HEK293 (cell line): ENCODE measurements at regions not wholly inside any gene's neighbourhood (a gene's known extent, or its start where the extent isn't known, plus 50 kb on each side); places are given as distances from the start of the nearest gene placed in this dataset.
A peak's percentile ranks its signal among the peaks of the same experiment; 100 is the strongest.

Source experiments
- CTCF ChIA-PET: fragments of 350-600 bp; formaldehyde crosslinking; extraction: SDS; loops from one replicate; lab custom pipeline; 2021; ENCODE audit warnings: antibody characterized with exemption; lab: Yijun Ruan, JAX
- POLR2A ChIA-PET: fragments of 300-600 bp; formaldehyde crosslinking; extraction: SDS; loops from one replicate; lab custom pipeline; 2020; ENCODE audit warnings: antibody characterized with exemption, inconsistent platforms; lab: Yijun Ruan, JAX
- H3K27ac ChIP-seq: fragments of 200-500 bp; sonication (Bioruptor generic); 2 replicates; pipeline ENCODE4 v1.5.1; 2014; ENCODE audit warnings: low read depth, low read length, control low read depth, inconsistent platforms; ENCODE audit errors: extremely low read depth
- H3K36me3 ChIP-seq, 2 experiments: fragments of 200-500 bp in 1 of 2; sonication (Bioruptor generic) in 1 of 2; 1 replicate in 1 of 2; 2 replicates in 1 of 2; pipeline ENCODE4 v1.5.1; 2014 to 2017; ENCODE audit warnings: inconsistent platforms in 2 of 2, low read length in 2 of 2; ENCODE audit not compliant: control insufficient read depth in 2 of 2, insufficient read depth in 1 of 2
- H3K4me1 ChIP-seq: fragments of 200-500 bp; sonication (Bioruptor generic); 2 replicates; pipeline ENCODE4 v1.5.1; 2014; ENCODE audit warnings: mild to moderate bottlenecking, low read length, inconsistent platforms; ENCODE audit not compliant: control insufficient read depth, insufficient read depth
- H3K4me3 ChIP-seq: 2 replicates; pipeline ENCODE4 v1.5.1; 2011; ENCODE audit warnings: low read depth, mild to moderate bottlenecking, control low read depth, low read length, moderate library complexity
- H3K9me3 ChIP-seq: fragments of 200-500 bp; sonication (Bioruptor generic); 2 replicates; pipeline ENCODE4 v1.5.1; 2014; ENCODE audit warnings: low read depth, low read length, inconsistent platforms; ENCODE audit not compliant: control insufficient read depth, insufficient read depth
- BCL11B ChIP-seq: fragments of 450-650 bp; formaldehyde crosslinking; IDR thresholded peaks from 2 replicates; pipeline ENCODE4 v1.5.1; 2016; ENCODE audit warnings: low read depth, missing biosample characterization, missing genetic modification characterization
- FEZF1 ChIP-seq: fragments of 450-650 bp; formaldehyde crosslinking; IDR thresholded peaks from 2 replicates; pipeline ENCODE4 v1.5.1; 2016; ENCODE audit warnings: missing biosample characterization, missing genetic modification characterization
- HOXC10 ChIP-seq: sonication (generic); formaldehyde crosslinking; IDR thresholded peaks from 2 replicates; pipeline ENCODE4 v1.8.1; 2023; ENCODE audit warnings: mild to moderate bottlenecking, missing genetic modification reagents
- INSM2 ChIP-seq: fragments of 450-650 bp; formaldehyde crosslinking; IDR thresholded peaks from 2 replicates; pipeline ENCODE4 v1.5.1; 2016; ENCODE audit warnings: missing biosample characterization, missing genetic modification characterization
- KLF8 ChIP-seq: fragments of 450-650 bp; formaldehyde crosslinking; IDR thresholded peaks from 2 replicates; pipeline ENCODE4 v1.5.1; 2016; ENCODE audit warnings: missing biosample characterization, missing genetic modification characterization
- PRDM1 ChIP-seq: fragments of 450-650 bp; formaldehyde crosslinking; IDR thresholded peaks from 2 replicates; pipeline ENCODE4; 2016; ENCODE audit warnings: missing biosample characterization, missing genetic modification characterization
- PRDM6 ChIP-seq: fragments of 450-650 bp; formaldehyde crosslinking; IDR thresholded peaks from 2 replicates; pipeline ENCODE4 v1.5.1; 2017; ENCODE audit warnings: missing biosample characterization, missing genetic modification characterization
- SETDB1 ChIP-seq: IDR thresholded peaks from one replicate; pipeline ENCODE4 v1.6.1; 2017; ENCODE audit warnings: mild to moderate bottlenecking, low read length, moderate library complexity, mixed read lengths; ENCODE audit not compliant: insufficient read length
- TRIM28 ChIP-seq: IDR thresholded peaks from 2 replicates; pipeline ENCODE4 v1.6.1; 2011; ENCODE audit warnings: low read length, control low read depth, borderline replicate concordance
- WT1 ChIP-seq: fragments of 450-650 bp; formaldehyde crosslinking; IDR thresholded peaks from 2 replicates; pipeline ENCODE4 v1.5.1; 2016; ENCODE audit warnings: missing biosample characterization, missing genetic modification characterization
- ZFP41 ChIP-seq: fragments of 450-650 bp; formaldehyde crosslinking; IDR thresholded peaks from 2 replicates; pipeline ENCODE4 v1.5.1; 2016; ENCODE audit warnings: missing biosample characterization, missing genetic modification characterization, borderline replicate concordance
- ZNF239 ChIP-seq: fragments of 450-650 bp; formaldehyde crosslinking; IDR thresholded peaks from 2 replicates; pipeline ENCODE4 v1.5.1; 2016; ENCODE audit warnings: missing biosample characterization, missing genetic modification characterization
- ZNF24 ChIP-seq: fragments of 450-650 bp; formaldehyde crosslinking; IDR thresholded peaks from 2 replicates; pipeline ENCODE4 v1.5.1; 2016; ENCODE audit warnings: missing biosample characterization, missing genetic modification characterization
- ZNF280D ChIP-seq: fragments of 450-650 bp; formaldehyde crosslinking; IDR thresholded peaks from 2 replicates; pipeline ENCODE4 v1.5.1; 2016; ENCODE audit warnings: missing biosample characterization, missing genetic modification characterization
- ZNF394 ChIP-seq: fragments of 450-650 bp; formaldehyde crosslinking; IDR thresholded peaks from 2 replicates; pipeline ENCODE4 v1.5.1; 2016; ENCODE audit warnings: missing biosample characterization, missing genetic modification characterization, mild to moderate bottlenecking, moderate library complexity, borderline replicate concordance
- ZNF449 ChIP-seq: fragments of 450-650 bp; formaldehyde crosslinking; IDR thresholded peaks from 2 replicates; pipeline ENCODE4 v1.5.1; 2017; ENCODE audit warnings: missing biosample characterization, mild to moderate bottlenecking, missing genetic modification characterization, moderate library complexity
- ZNF48 ChIP-seq: fragments of 450-650 bp; formaldehyde crosslinking; IDR thresholded peaks from 2 replicates; pipeline ENCODE4 v1.5.1; 2016; ENCODE audit warnings: missing biosample characterization, missing genetic modification characterization
- ZNF544 ChIP-seq: fragments of 450-650 bp; formaldehyde crosslinking; IDR thresholded peaks from 2 replicates; pipeline ENCODE4 v1.5.0; 2017; ENCODE audit warnings: missing biosample characterization, missing genetic modification characterization
- ZNF555 ChIP-seq: fragments of 450-650 bp; formaldehyde crosslinking; conservative IDR thresholded peaks from 2 replicates; pipeline ENCODE4 v1.5.1; 2017; ENCODE audit warnings: missing biosample characterization, mild to moderate bottlenecking, missing genetic modification characterization, inconsistent platforms
- ZNF580 ChIP-seq: fragments of 450-650 bp; formaldehyde crosslinking; IDR thresholded peaks from 2 replicates; pipeline ENCODE4 v1.5.1; 2016; ENCODE audit warnings: missing biosample characterization, missing genetic modification characterization
- ZNF626 ChIP-seq: fragments of 450-650 bp; sonication (Bioruptor Pico); formaldehyde crosslinking; IDR thresholded peaks from 2 replicates; pipeline ENCODE4 v1.5.1; 2018; ENCODE audit warnings: missing biosample characterization, missing genetic modification characterization, inconsistent platforms
- ZNF645 ChIP-seq: fragments of 450-650 bp; formaldehyde crosslinking; IDR thresholded peaks from 2 replicates; pipeline ENCODE4; 2016; ENCODE audit warnings: missing biosample characterization, missing genetic modification characterization
- ZNF664 ChIP-seq: fragments of 450-650 bp; formaldehyde crosslinking; IDR thresholded peaks from 2 replicates; pipeline ENCODE4 v1.5.1; 2016; ENCODE audit warnings: missing biosample characterization, missing genetic modification characterization
- ZNF785 ChIP-seq: fragments of 450-650 bp; formaldehyde crosslinking; IDR thresholded peaks from 2 replicates; pipeline ENCODE4 v1.5.1; 2016; ENCODE audit warnings: missing biosample characterization, missing genetic modification characterization
- ZSCAN23 ChIP-seq: fragments of 450-650 bp; formaldehyde crosslinking; IDR thresholded peaks from 2 replicates; pipeline ENCODE4 v1.5.1; 2016; ENCODE audit warnings: missing biosample characterization, missing genetic modification characterization

- TF ChIP-seq ZNF449 (tag by site-specific recombination) (0 out of 2 replicates have a peak, but pooled peaks have one; percentile 15), ZNF48 (tag by site-specific recombination) (no peak), KLF8 (tag by site-specific recombination) (peak; percentile 48), ZNF280D (tag by site-specific recombination) (peak; percentile 87), ZNF239 (tag by site-specific recombination) (no peak; the same call in 1 of the 2 replicates), ZNF394 (peak; percentile 55; the same call in 1 of the 2 replicates), ZFP41 (tag by site-specific recombination) (no peak), ZNF626 (tag by site-specific recombination) (no peak)
These were observed 101.9 kb upstream of the SOD1 start (continued) for GRCh38 chr21:31557421-31558188.

GRCh38 chr21:31556662-31557061 lies 102.8 kb upstream of the SOD1 start:
- POLR2A ChIA-PET = interaction anchor here (1.2 to 1.6 kb wide), 2 partner anchors 65 to 190 kb away, joined by 3 to 4 read pairs; no protein-coding TSS in a partner anchor
- CTCF ChIA-PET = interaction anchor here (0.7 to 3.2 kb wide), 5 partner anchors 9 to 362 kb away, joined by 3 to 25 read pairs (median 3); no protein-coding TSS in a partner anchor

GRCh38 chr21:31555741-31556191 lies 103.7 kb upstream of the SOD1 start:
- Histone ChIP-seq H3K4me3 (no peak overlapping the region), H3K9me3 (no peaks in the 10 kb centered on the region), H3K36me3 (no peaks in the 10 kb centered on the region; a peak in 1 of 3 replicates), H3K4me1 (peaks cover 41% of the 10 kb centered on the region), H3K27ac (no peak overlapping the region)
- POLR2A ChIA-PET = no interaction called here
- CTCF ChIA-PET = no interaction called here
- peak; percentile 74 for TF ChIP-seq PRDM1 (tag by site-specific recombination)
- no peak for TF ChIP-seq ZNF580 (tag by site-specific recombination)
- 0 out of 2 replicates have a peak, but pooled peaks have one; percentile 28 for TF ChIP-seq ZSCAN23 (tag by site-specific recombination)
- TF ChIP-seq BCL11B (tag by site-specific recombination) = no peak
- TF ChIP-seq HOXC10 (CRISPR knock-in tag) = no peak
- peak; percentile 28; the same call in 1 of the 2 replicates for TF ChIP-seq INSM2 (tag by site-specific recombination)
- 0 out of 2 replicates have a peak, but pooled peaks have one; percentile 43 for TF ChIP-seq TRIM28
- no peak for TF ChIP-seq ZNF555
- no peak for TF ChIP-seq ZNF394
- peak; percentile 50 for TF ChIP-seq PRDM6 (tag by site-specific recombination)

More at GRCh38 chr21:31556662-31557061, 102.8 kb upstream of the SOD1 start:
- H3K4me3 ChIP-seq = no peak overlapping the region
- H3K36me3 ChIP-seq = no peaks in the 10 kb centered on the region; a peak in 1 of 3 replicates
- H3K4me1 ChIP-seq = peaks cover 41% of the 10 kb centered on the region
- H3K9me3 ChIP-seq = no peaks in the 10 kb centered on the region
- no peak for TF ChIP-seq TRIM28
- no peak for TF ChIP-seq ZNF544 (tag by site-specific recombination)
- peak; percentile 58 for TF ChIP-seq PRDM1 (tag by site-specific recombination)
- TF ChIP-seq FEZF1 (tag by site-specific recombination) = no peak
- TF ChIP-seq WT1 (tag by site-specific recombination) = 0 out of 2 replicates have a peak, but pooled peaks have one; percentile 31
- no peak for TF ChIP-seq ZNF664 (tag by site-specific recombination)
- no peak for TF ChIP-seq ZNF645 (tag by site-specific recombination)
- TF ChIP-seq ZNF785 = no peak
- TF ChIP-seq SETDB1 = no peak
- no peak for TF ChIP-seq ZNF24 (tag by site-specific recombination)
- H3K27ac ChIP-seq = no peak overlapping the region
